ENCODE measurements at regions not wholly inside any gene's neighbourhood (a gene's known extent, or its start where the extent isn't known, plus 50 kb on each side); places are given as distances from the start of the nearest gene placed in this dataset.

DNA sequence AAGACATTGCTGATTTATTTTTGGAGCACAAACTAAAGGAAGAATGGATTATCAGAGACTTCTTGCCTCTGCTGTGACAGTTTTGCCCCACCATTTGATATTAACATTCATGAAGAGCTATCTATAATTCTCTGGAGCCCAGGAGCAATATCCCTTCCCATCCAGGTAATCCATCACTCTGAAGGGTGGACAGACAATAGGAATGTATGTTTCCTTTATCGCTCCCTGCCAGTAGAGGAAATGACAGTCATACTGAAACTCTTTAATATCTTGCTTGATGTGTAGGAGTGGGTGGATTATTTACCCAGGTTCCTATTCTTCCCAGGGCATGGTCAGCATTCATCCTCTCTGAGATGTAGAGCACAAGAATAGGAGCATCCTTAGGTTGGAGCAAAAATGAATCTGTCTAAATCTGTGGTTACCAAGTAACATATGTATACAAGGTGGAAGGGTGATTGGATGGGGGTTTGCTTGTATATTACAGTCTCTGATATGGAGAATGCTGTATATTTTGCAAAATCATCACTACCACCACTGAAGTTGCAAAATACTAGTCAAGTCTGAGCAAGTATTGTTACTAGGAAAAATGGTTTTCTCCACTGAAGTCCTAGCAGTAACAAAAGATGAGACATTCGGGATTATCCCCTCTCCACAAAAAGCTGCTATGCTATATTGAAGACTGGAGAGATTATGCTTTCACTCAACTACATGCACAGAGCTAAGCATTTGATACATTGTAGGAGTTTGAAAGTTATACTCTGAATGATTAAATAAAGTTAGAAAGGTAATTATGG is 151.6 kb downstream of the CBLL2 start:
- Histone ChIP-seq H4K20me1 (ENCODE audit: insufficient read depth, low read length) (no peaks in the 10 kb centered on the region), H3K4me1 (ENCODE audit: control insufficient read depth in 1 of 2, insufficient read depth in 2 of 2, low read length in 2 of 2) (no peaks in the 10 kb centered on the region), H3K4me2 (replicated peaks; ENCODE audit: extremely low read depth, low read length, poor library complexity, severe bottlenecking) (no peak overlapping the region), H3K9ac (ENCODE audit: insufficient read depth, low read length, poor library complexity, severe bottlenecking) (no peak overlapping the region), H3K9me3 (replicated peaks in 1 of 2; ENCODE audit: control insufficient read depth in 1 of 2, insufficient read depth in 1 of 2, low read length in 2 of 2) (peaks cover 0 to 3% of the 10 kb centered on the region in 2 donors), H2AFZ (ENCODE audit: insufficient read depth, low read depth, low read length, poor library complexity, severe bottlenecking) (no peak overlapping the region), H3K27ac (ENCODE audit: low read depth in 1 of 2, low read length in 2 of 2) (no peak overlapping the region), H3K27me3 (ENCODE audit: control insufficient read depth in 2 of 2, insufficient read depth in 2 of 2, low read length in 2 of 2) (no peaks in the 10 kb centered on the region), H3K79me2 (ENCODE audit: insufficient read depth, low read length) (no peaks in the 10 kb centered on the region), H3K36me3 (replicated peaks in 1 of 2; ENCODE audit: control insufficient read depth in 1 of 2, insufficient read depth in 2 of 2, low read length in 2 of 2) (no peaks in the 10 kb centered on the region), H3K4me3 (replicated peaks in 1 of 3; ENCODE audit: low read depth in 2 of 3, low read length in 3 of 3) (no peak overlapping the region)
- TF ChIP-seq, protein P1, sequence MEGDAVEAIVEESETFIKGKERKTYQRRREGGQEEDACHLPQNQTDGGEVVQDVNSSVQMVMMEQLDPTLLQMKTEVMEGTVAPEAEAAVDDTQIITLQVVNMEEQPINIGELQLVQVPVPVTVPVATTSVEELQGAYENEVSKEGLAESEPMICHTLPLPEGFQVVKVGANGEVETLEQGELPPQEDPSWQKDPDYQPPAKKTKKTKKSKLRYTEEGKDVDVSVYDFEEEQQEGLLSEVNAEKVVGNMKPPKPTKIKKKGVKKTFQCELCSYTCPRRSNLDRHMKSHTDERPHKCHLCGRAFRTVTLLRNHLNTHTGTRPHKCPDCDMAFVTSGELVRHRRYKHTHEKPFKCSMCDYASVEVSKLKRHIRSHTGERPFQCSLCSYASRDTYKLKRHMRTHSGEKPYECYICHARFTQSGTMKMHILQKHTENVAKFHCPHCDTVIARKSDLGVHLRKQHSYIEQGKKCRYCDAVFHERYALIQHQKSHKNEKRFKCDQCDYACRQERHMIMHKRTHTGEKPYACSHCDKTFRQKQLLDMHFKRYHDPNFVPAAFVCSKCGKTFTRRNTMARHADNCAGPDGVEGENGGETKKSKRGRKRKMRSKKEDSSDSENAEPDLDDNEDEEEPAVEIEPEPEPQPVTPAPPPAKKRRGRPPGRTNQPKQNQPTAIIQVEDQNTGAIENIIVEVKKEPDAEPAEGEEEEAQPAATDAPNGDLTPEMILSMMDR (IDR thresholded peaks at IDR 0.05) = no peak
- H3K4me3 Mint-ChIP-seq = no peak overlapping the region
- intact Hi-C loops (cut with micrococcal nuclease) = no loop called here
- H3K27me3 Mint-ChIP-seq (ENCODE audit: low read depth in 3 of 3) = no peaks in the 10 kb centered on the region
- no CpG with 5 or more reads among the region's 2 CpGs for WGBS (ENCODE audit: insufficient coverage)
- no peak for DNase-seq
- H3K36me3 Mint-ChIP-seq = no peaks in the 10 kb centered on the region
- no peak overlapping the region for H3K27ac Mint-ChIP-seq
- peaks cover 0 to 3% (median 2%) of the 10 kb centered on the region in 7 donors for H3K9me3 Mint-ChIP-seq
- H3K4me1 Mint-ChIP-seq = no peaks in the 10 kb centered on the region

DNA sequence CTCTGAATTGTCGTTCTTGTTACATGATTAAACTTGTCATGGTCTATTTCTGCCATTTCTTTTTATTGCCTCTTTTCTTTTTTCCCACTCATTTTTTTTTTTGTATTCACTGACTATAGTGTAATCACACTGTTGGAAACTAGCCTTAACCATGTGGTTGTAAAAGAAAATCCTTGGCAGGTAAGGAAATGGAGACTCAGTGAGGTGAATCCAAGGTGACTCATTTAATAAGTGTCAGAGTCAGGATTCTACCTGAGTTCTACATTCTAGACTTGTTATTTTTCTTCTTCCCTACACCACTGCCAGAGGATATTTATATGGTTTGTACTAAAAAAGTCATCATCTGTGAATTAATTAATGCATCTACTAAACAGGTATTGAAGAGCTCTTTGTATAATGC is 152.2 kb downstream of the CBLL2 start:
- no peak overlapping the region for H3K4me3 ChIP-seq (replicated peaks in 1 of 3; ENCODE audit: low read depth in 2 of 3, low read length in 3 of 3)
- H2AFZ ChIP-seq (ENCODE audit: insufficient read depth, low read depth, low read length, poor library complexity, severe bottlenecking) = no peak overlapping the region
- no peaks in the 10 kb centered on the region for H3K27me3 Mint-ChIP-seq (ENCODE audit: low read depth in 3 of 3)

More for the DNA sequence above, 152.2 kb downstream of the CBLL2 start:
- H3K9me3 ChIP-seq (replicated peaks in 1 of 2; ENCODE audit: control insufficient read depth in 1 of 2, insufficient read depth in 1 of 2, low read length in 2 of 2) = peaks cover 0 to 3% of the 10 kb centered on the region in 2 donors
- no peaks in the 10 kb centered on the region for H4K20me1 ChIP-seq (ENCODE audit: insufficient read depth, low read length)
- intact Hi-C loops (cut with micrococcal nuclease) = no loop called here
- no peak overlapping the region for H3K27ac Mint-ChIP-seq
- no peak overlapping the region for H3K9ac ChIP-seq (ENCODE audit: insufficient read depth, low read length, poor library complexity, severe bottlenecking)
- H3K36me3 Mint-ChIP-seq = no peaks in the 10 kb centered on the region
- no peak overlapping the region for H3K4me2 ChIP-seq (replicated peaks; ENCODE audit: extremely low read depth, low read length, poor library complexity, severe bottlenecking)
- DNase-seq = no peak
- TF ChIP-seq, protein P1 (IDR thresholded peaks at IDR 0.05) = no peak
- H3K27me3 ChIP-seq (ENCODE audit: control insufficient read depth in 2 of 2, insufficient read depth in 2 of 2, low read length in 2 of 2) = no peaks in the 10 kb centered on the region
- no CpG with 5 or more reads among the region's 1 CpG for WGBS (ENCODE audit: insufficient coverage)
- H3K4me3 Mint-ChIP-seq = no peak overlapping the region
- H3K79me2 ChIP-seq (ENCODE audit: insufficient read depth, low read length) = no peaks in the 10 kb centered on the region
- H3K36me3 ChIP-seq (replicated peaks in 1 of 2; ENCODE audit: control insufficient read depth in 1 of 2, insufficient read depth in 2 of 2, low read length in 2 of 2) = no peaks in the 10 kb centered on the region
- peaks cover 0 to 3% (median 2%) of the 10 kb centered on the region in 7 donors for H3K9me3 Mint-ChIP-seq
- H3K27ac ChIP-seq (ENCODE audit: low read depth in 1 of 2, low read length in 2 of 2) = no peak overlapping the region
- H3K4me1 ChIP-seq (ENCODE audit: control insufficient read depth in 1 of 2, insufficient read depth in 2 of 2, low read length in 2 of 2) = no peaks in the 10 kb centered on the region
- no peaks in the 10 kb centered on the region for H3K4me1 Mint-ChIP-seq
